Adrenal gland (tissue), 5 donors: ENCODE measurements at regions not wholly inside any gene's neighbourhood (a gene's known extent, or its start where the extent isn't known, plus 50 kb on each side); places are given as distances from the start of the nearest gene placed in this dataset.

Experiments
- POLR2A ChIP-seq, 2 donors: fragments of 450-650 bp; IDR thresholded peaks; one replicate each; pipeline ENCODE4 v1.6.1; 2017; ENCODE audit warnings: antibody characterized with exemption in 2 of 2, mild to moderate bottlenecking in 2 of 2, moderate library complexity in 1 of 2
- TF ChIP-seq, protein P1 (sequence below), 6 experiments: fragments of 450-650 bp in 4 of 6; fragments of 200-600 bp in 2 of 6; sonication (generic) in 1 of 6; IDR thresholded peaks; 1 replicate in 5 of 6; 2 replicates in 1 of 6; pipeline versions ENCODE4 v1.5.1 to v1.8.0; 2016 to 2021; ENCODE audit warnings: antibody characterized with exemption in 6 of 6, mild to moderate bottlenecking in 2 of 6, moderate library complexity in 1 of 6
- donor health status: DM: no; HTN: no; CAD: no.

DNA sequence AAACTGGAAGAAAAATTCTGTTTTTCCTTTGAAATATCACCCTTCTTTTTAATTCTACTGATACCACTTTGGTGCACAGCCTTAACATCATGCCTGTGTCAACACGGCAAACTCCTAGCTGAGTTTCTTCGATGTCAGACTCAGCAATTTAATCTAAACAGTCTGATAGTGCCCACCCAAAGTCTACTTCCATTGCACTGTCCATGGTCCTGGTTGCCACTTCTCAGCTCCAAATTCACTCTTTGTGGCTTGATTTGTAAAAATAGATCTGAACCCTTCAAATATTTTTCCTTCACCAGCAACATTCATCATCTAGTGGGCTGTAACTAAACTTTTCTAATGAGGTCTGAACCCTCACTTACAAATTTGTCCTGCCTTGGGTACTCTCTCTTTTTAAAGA lies 107.8 kb downstream of the NUDT12 start:
- TF ChIP-seq, protein P1, sequence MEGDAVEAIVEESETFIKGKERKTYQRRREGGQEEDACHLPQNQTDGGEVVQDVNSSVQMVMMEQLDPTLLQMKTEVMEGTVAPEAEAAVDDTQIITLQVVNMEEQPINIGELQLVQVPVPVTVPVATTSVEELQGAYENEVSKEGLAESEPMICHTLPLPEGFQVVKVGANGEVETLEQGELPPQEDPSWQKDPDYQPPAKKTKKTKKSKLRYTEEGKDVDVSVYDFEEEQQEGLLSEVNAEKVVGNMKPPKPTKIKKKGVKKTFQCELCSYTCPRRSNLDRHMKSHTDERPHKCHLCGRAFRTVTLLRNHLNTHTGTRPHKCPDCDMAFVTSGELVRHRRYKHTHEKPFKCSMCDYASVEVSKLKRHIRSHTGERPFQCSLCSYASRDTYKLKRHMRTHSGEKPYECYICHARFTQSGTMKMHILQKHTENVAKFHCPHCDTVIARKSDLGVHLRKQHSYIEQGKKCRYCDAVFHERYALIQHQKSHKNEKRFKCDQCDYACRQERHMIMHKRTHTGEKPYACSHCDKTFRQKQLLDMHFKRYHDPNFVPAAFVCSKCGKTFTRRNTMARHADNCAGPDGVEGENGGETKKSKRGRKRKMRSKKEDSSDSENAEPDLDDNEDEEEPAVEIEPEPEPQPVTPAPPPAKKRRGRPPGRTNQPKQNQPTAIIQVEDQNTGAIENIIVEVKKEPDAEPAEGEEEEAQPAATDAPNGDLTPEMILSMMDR (IDR thresholded peaks at IDR 0.05) = no peak
- no peak for TF ChIP-seq POLR2A (IDR thresholded peaks at IDR 0.05)
